Neural progenitor cell (in vitro differentiated cells): ENCODE measurements at regions not wholly inside any gene's neighbourhood (a gene's known extent, or its start where the extent isn't known, plus 50 kb on each side); places are given as distances from the start of the nearest gene placed in this dataset.

Experiments
- CTCF ChIP-seq: fragments of 200-600 bp; sonication (generic); IDR thresholded peaks from 2 replicates; pipeline ENCODE4 v1.5.1; 2017; ENCODE audit warnings: antibody characterized with exemption, mild to moderate bottlenecking
- EZH2 ChIP-seq: fragments of 200-600 bp; sonication (generic); IDR thresholded peaks from 2 replicates; pipeline ENCODE4 v1.6.1; 2017; ENCODE audit warnings: antibody characterized with exemption, mild to moderate bottlenecking, moderate library complexity
- EZH2phosphoT487 ChIP-seq: fragments of 200-600 bp; sonication (generic); IDR thresholded peaks from 2 replicates; pipeline ENCODE4 v1.6.1; 2017; ENCODE audit warnings: antibody characterized with exemption

DNA sequence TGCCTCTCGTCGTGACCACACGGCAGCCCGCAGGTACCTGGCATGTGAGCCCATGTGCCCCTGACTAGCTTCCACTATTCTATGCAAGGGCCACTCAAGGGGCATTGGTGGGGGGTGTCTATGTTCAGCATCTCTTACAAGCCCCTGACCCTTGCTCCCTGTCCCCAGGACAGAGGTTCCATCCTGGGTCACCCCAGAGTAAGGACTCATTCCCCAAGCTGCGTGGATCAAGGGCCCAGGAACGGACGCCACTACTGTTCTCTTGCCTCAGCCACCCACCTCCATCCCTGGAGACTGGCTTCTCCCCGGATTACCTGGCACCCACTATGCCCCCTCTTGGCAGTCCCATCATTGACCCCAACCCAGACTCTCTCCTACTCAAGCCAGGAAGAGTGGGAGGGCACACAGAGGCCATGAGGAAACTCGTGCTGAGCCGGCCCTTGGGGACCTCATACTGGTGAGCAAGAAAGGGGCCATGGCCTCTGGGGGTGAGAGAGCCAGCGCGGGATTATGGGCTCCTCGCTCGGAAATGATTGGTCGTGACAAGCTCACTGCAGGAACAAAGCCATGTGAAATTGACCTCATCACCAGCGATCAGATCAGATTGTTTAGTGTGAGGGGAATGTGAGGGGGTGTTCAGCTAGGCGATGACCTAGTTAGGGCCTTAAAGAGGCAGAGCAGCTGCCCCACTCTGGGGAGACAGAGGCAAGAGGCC lies 50.1 kb upstream of the PJA1 start:
- TF ChIP-seq CTCF: no peak
- TF ChIP-seq EZH2phosphoT487: no peak
- no peak for TF ChIP-seq EZH2
